OCI-LY7 (cell line): ENCODE measurements at regions not wholly inside any gene's neighbourhood (a gene's known extent, or its start where the extent isn't known, plus 50 kb on each side); places are given as distances from the start of the nearest gene placed in this dataset.

Experiments
- BruUV-seq: library from RNA; stranded (reverse); fragments of 400-500 nt; replicated peaks from 2 replicates; lab custom pipeline; 2021; lab: Mats Ljungman, UMichigan
- CTCF ChIA-PET: fragments of 300-600 bp; sonication (Branson Sonifier 250); formaldehyde crosslinking; loops from one replicate; lab custom pipeline; 2022; ENCODE audit warnings: antibody characterized with exemption; ENCODE audit not compliant: unreplicated experiment; lab: Charles Lee
- POLR2A ChIA-PET: fragments of 300-600 bp; sonication (Branson Sonifier 250); formaldehyde crosslinking; loops from one replicate; lab custom pipeline; 2022; ENCODE audit warnings: antibody characterized with exemption; lab: Charles Lee
- DNase-seq: peaks from one replicate; pipeline ENCODE4 v3.0.0-alpha.2; 2015; ENCODE audit warnings: low spot score
- H2AFZ ChIP-seq: fragments of 200-600 bp; sonication (generic), shearing (Covaris generic); 2 replicates; pipeline ENCODE4 v1.6.1; 2014; ENCODE audit warnings: mild to moderate bottlenecking, antibody characterized with exemption, low read length, moderate library complexity
- H3K27ac ChIP-seq: fragments of 200-600 bp; sonication (generic); 2 replicates; pipeline ENCODE4 v1.5.1; 2014; ENCODE audit warnings: mixed run types, low read depth, mild to moderate bottlenecking, moderate library complexity, low read length, inconsistent platforms; ENCODE audit not compliant: poor library complexity, severe bottlenecking
- H3K36me3 ChIP-seq: fragments of 200-600 bp; sonication (generic); 2 replicates; pipeline ENCODE4 v1.6.1; 2014; ENCODE audit warnings: mild to moderate bottlenecking, antibody characterized with exemption, low read length, moderate library complexity, mixed read lengths; ENCODE audit not compliant: insufficient read depth
- H3K4me1 ChIP-seq: fragments of 200-600 bp; sonication (generic); 2 replicates; pipeline ENCODE4 v1.5.1; 2014; ENCODE audit warnings: mild to moderate bottlenecking, low read length; ENCODE audit not compliant: insufficient read depth, poor library complexity, severe bottlenecking
- H3K4me2 ChIP-seq: fragments of 200-600 bp; sonication (generic); 2 replicates; pipeline ENCODE4 v1.6.1; 2014; ENCODE audit warnings: mild to moderate bottlenecking, low read length
- H3K4me3 ChIP-seq: fragments of 200-600 bp; sonication (generic); 2 replicates; pipeline ENCODE4 v1.5.1; 2014; ENCODE audit warnings: mild to moderate bottlenecking, low read depth, low read length; ENCODE audit not compliant: poor library complexity, severe bottlenecking
- H3K79me2 ChIP-seq: fragments of 200-600 bp; sonication (generic); 2 replicates; pipeline ENCODE4 v1.6.1; 2016; ENCODE audit warnings: low read depth, mild to moderate bottlenecking, low read length, moderate library complexity, mixed read lengths; ENCODE audit not compliant: insufficient read depth
- H3K9me2 ChIP-seq: fragments of 200-600 bp; sonication (generic); 2 replicates; pipeline ENCODE4 v1.6.1; 2016; ENCODE audit warnings: mild to moderate bottlenecking, low read length, mixed read lengths; ENCODE audit not compliant: insufficient read depth
- H3K9me3 ChIP-seq: fragments of 200-600 bp; sonication (generic); 2 replicates; pipeline ENCODE4 v1.6.1; 2014; ENCODE audit warnings: mild to moderate bottlenecking, mixed run types, low read length, mixed read lengths
- H4K20me1 ChIP-seq: fragments of 200-600 bp; sonication (generic); 2 replicates; pipeline ENCODE4 v1.6.1; 2014; ENCODE audit warnings: mild to moderate bottlenecking, antibody characterized with exemption, low read length, moderate library complexity, mixed read lengths; ENCODE audit not compliant: insufficient read depth
- CTCF ChIP-seq: fragments of 200-600 bp; sonication (generic); conservative IDR thresholded peaks from 2 replicates; pipeline ENCODE4 v1.5.1; 2014; ENCODE audit warnings: mild to moderate bottlenecking, antibody characterized with exemption, low read length, moderate library complexity, mixed read lengths
- EZH2phosphoT487 ChIP-seq: fragments of 200-600 bp; sonication (generic); IDR thresholded peaks from 2 replicates; pipeline ENCODE4 v1.6.1; 2018; ENCODE audit warnings: low read depth, borderline replicate concordance, mild to moderate bottlenecking, mixed run types, antibody characterized with exemption, low read length, moderate library complexity, mixed read lengths
- intact Hi-C: fragments of 100-400 bp; cut with micrococcal nuclease; formaldehyde crosslinking; loops from one replicate; pipeline ENCODE4 v1.10.0; 2022; ENCODE audit not compliant: unreplicated experiment

DNA sequence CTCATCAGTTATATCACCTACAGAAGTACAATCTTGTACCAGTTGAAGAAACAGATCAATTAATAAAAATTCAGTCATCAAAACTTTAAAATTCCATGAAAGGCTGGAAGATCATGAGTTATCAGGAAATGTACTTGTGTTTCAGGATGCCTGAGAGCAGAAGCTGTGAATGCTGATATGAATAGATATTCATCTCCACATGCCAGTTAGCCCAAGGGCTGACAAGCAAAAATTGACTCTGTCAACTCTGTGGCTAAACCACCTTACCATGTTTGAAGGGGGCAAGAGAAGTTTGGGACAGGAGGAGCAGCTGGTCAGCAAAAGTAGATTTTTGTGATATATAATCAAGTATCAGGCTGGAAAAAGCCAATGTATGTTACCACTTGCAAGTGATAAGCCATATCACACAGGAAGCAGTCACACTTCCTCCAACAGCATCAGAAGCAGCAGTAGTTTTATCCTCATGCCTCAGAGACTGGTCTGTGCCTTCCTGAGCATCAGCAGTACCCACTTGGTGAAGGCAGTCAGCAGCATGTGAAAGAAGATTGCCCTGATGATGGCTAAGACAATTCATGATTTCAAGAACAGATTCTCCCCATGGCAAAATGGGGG lies 328.2 kb upstream of the CNTNAP5 start:
- Histone ChIP-seq H3K4me1 (no peaks in the 10 kb centered on the region), H3K36me3 (no peaks in the 10 kb centered on the region), H2AFZ (no peak overlapping the region), H4K20me1 (no peaks in the 10 kb centered on the region), H3K9me2 (no peaks in the 10 kb centered on the region), H3K9me3 (no peaks in the 10 kb centered on the region), H3K27ac (no peak overlapping the region), H3K4me3 (no peak overlapping the region), H3K4me2 (no peak overlapping the region), H3K79me2 (no peaks in the 10 kb centered on the region)
- BruUV-seq = no TSS peak
- intact Hi-C loops = no loop called here
- CTCF ChIA-PET = no interaction called here
- TF ChIP-seq EZH2phosphoT487 (no peak), CTCF (no peak)
- POLR2A ChIA-PET = no interaction called here
- no peak for DNase-seq

DNA sequence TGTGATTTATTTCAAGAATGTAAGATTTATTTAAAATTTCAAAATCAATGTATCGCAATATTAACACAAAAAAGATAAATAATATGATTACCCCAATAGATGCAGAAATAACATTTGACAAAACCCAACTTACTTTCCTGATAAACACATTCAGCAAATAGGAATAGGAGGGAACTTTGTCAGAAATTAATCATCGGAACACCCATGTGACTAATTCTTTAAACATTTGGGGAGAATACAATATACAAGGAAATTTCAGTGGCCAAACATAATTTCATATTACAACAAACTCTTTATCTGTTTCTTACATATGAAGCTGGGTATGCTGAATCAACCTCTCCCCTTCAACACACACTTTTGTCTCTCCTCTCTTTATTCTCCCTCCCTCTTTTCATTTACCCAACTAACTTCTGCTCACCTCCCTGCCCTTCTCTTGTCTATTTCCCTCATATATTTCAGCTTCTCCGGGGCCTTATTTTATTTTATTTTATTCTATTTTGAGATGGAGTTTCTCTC lies 309.6 kb upstream of the CNTNAP5 start:
- H3K27ac ChIP-seq = no peak overlapping the region
- no peaks in the 10 kb centered on the region for H3K9me2 ChIP-seq
- ChIA-PET CTCF (no interaction called here), POLR2A (no interaction called here)
- TF ChIP-seq CTCF (no peak), EZH2phosphoT487 (no peak)
- H3K4me3 ChIP-seq = no peak overlapping the region
- intact Hi-C loops = no loop called here
- no TSS peak for BruUV-seq
- no peaks in the 10 kb centered on the region for H3K36me3 ChIP-seq
- H3K4me2 ChIP-seq = no peak overlapping the region
- no peak for DNase-seq
- H4K20me1 ChIP-seq = no peaks in the 10 kb centered on the region
- no peaks in the 10 kb centered on the region for H3K79me2 ChIP-seq
- no peaks in the 10 kb centered on the region for H3K4me1 ChIP-seq
- no peak overlapping the region for H2AFZ ChIP-seq
- H3K9me3 ChIP-seq = no peaks in the 10 kb centered on the region

DNA sequence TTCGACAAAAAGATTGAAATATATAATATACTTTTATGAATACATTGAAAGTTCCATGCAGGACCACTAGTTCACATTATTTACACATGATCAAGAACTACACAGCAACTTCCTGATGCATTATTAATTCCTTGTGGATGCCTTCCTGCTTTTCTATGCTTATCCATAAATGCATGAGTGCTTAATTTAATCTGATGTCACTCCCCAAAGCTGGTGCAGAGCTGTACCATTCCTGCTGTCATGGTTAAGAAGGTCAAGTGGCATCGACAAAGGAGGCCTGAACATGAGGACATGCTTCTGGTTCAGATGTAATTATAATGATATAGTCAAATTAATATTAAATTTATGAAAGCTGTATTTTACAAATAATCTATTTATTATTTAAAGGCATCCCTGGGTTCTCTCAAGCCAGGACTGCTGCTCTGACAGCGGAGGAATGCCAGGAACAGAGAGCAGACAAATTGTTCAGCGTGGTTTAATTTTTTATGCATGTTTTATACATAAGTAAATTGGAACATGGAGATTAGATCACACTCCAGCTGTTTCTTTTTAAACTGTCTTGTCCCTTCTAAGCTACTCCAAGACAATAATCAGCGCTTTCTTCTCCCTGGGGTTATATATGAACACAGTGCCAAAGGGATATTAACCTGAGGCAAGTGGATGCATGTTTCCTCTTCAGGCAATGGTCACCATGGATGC lies 307.3 kb upstream of the CNTNAP5 start:
- Histone ChIP-seq H3K4me2 (no peak overlapping the region), H4K20me1 (no peaks in the 10 kb centered on the region), H2AFZ (no peak overlapping the region), H3K4me1 (no peaks in the 10 kb centered on the region), H3K9me3 (no peaks in the 10 kb centered on the region), H3K36me3 (no peaks in the 10 kb centered on the region), H3K9me2 (no peaks in the 10 kb centered on the region), H3K27ac (no peak overlapping the region), H3K4me3 (no peak overlapping the region), H3K79me2 (no peaks in the 10 kb centered on the region)
- intact Hi-C loops = no loop called here
- TF ChIP-seq EZH2phosphoT487 = no peak
- no peak for TF ChIP-seq CTCF
- no TSS peak for BruUV-seq
- no peak for DNase-seq
- POLR2A ChIA-PET = no interaction called here
- CTCF ChIA-PET = no interaction called here
